GM12801 (cell line): ENCODE measurements at regions not wholly inside any gene's neighbourhood (a gene's known extent, or its start where the extent isn't known, plus 50 kb on each side); places are given as distances from the start of the nearest gene placed in this dataset.

Experiments
- CTCF ChIP-seq: IDR thresholded peaks from one replicate; pipeline ENCODE4 v1.5.1; 2011; ENCODE audit warnings: control low read depth; ENCODE audit not compliant: insufficient read length; ENCODE audit errors: extremely low read depth

GRCh38 chr2:121031568-121032340 lies 253.2 kb downstream of the TFCP2L1 start:
- no peak for TF ChIP-seq CTCF

GRCh38 chr2:121033461-121033996 lies 251.5 kb downstream of the TFCP2L1 start:
- no peak for TF ChIP-seq CTCF

GRCh38 chr2:121034551-121034950 lies 250.5 kb downstream of the TFCP2L1 start:
- no peak for TF ChIP-seq CTCF

- TF ChIP-seq CTCF: no peak
Observed at GRCh38 chr2:121036226-121036692, 248.7 kb downstream of the TFCP2L1 start.

- no peak for TF ChIP-seq CTCF
Observed at GRCh38 chr2:121037480-121037879, 247.5 kb downstream of the TFCP2L1 start.

GRCh38 chr2:121038031-121038430 lies 247.0 kb downstream of the TFCP2L1 start:
- TF ChIP-seq CTCF: no peak

GRCh38 chr2:121038431-121038830 lies 246.6 kb downstream of the TFCP2L1 start:
- no peak for TF ChIP-seq CTCF
